HCT116 (cell line): ENCODE measurements at regions not wholly inside any gene's neighbourhood (a gene's known extent, or its start where the extent isn't known, plus 50 kb on each side); places are given as distances from the start of the nearest gene placed in this dataset.

ENCODE experiments used
- ATAC-seq: fragments of 200-7000 bp; cut with Tn5 transposase; 2 replicates; pipeline ENCODE4 v1.9.1; 2020; ENCODE audit warnings: mild to moderate bottlenecking, moderate library complexity
- BruUV-seq: library from RNA; stranded (reverse); fragments of 400-500 nt; replicated peaks from 2 replicates; lab custom pipeline; 2021; lab: Mats Ljungman, UMichigan
- CTCF ChIA-PET: fragments of 300-600 bp; sonication (Branson Sonifier 250); formaldehyde crosslinking; loops from one replicate; lab custom pipeline; 2021; ENCODE audit warnings: antibody characterized with exemption; lab: Charles Lee
- POLR2A ChIA-PET: fragments of 300-600, 350-600 bp; sonication (Branson Sonifier 250); formaldehyde crosslinking; loops from one replicate; lab custom pipeline; 2021; ENCODE audit warnings: antibody characterized with exemption; lab: Charles Lee
- RAD21 ChIA-PET, 2 experiments: fragments of 300-600 bp; sonication (Branson Sonifier 250); formaldehyde crosslinking; loops; one replicate each; lab custom pipeline; 2023; ENCODE audit warnings: low total read pairs in 2 of 2; ENCODE audit not compliant: uncharacterized antibody in 2 of 2, unreplicated experiment in 2 of 2, low non-redundant PET in 1 of 2; lab: Charles Lee
- DNase-seq: peaks from one replicate; pipeline ENCODE4 v3.0.0-alpha.2; 2010; ENCODE audit warnings: low read depth, low spot score
- H2AFZ ChIP-seq: fragments of 200-600 bp; shearing (Covaris generic), sonication (generic); 2 replicates; pipeline ENCODE4 v1.6.1; 2017; ENCODE audit warnings: low read depth, mixed run types, mixed read lengths, antibody characterized with exemption, low read length; ENCODE audit not compliant: poor library complexity, severe bottlenecking
- H3K27ac ChIP-seq: 2 replicates; pipeline ENCODE4 v1.5.1; 2012; ENCODE audit warnings: low read depth, low read length
- H3K27me3 ChIP-seq: fragments of 200-600 bp; sonication (generic); 2 replicates; pipeline ENCODE4 v1.6.1; 2016; ENCODE audit warnings: mixed run types, low read length, mixed read lengths; ENCODE audit not compliant: insufficient read depth
- H3K36me3 ChIP-seq, 2 experiments: fragments of 200-500 bp in 1 of 2; fragments of 200-600 bp in 1 of 2; sonication (Bioruptor generic) in 1 of 2; sonication (generic) in 1 of 2; 2 replicates each; pipeline versions ENCODE4 v1.5.1 to v1.6.1; 2014 to 2016; ENCODE audit warnings: low read length in 2 of 2, inconsistent platforms in 1 of 2, mixed read lengths in 1 of 2, mixed run types in 1 of 2; ENCODE audit not compliant: insufficient read depth in 2 of 2, control insufficient read depth in 1 of 2
- H3K4me1 ChIP-seq, 2 experiments: fragments of 200-600 bp in 1 of 2; sonication (generic) in 1 of 2; 2 replicates each; pipeline versions ENCODE4 v1.5.1 to v1.6.1; 2012 to 2017; ENCODE audit warnings: low read length in 2 of 2, inconsistent platforms in 1 of 2, mild to moderate bottlenecking in 1 of 2, mixed read lengths in 1 of 2, mixed run types in 1 of 2, moderate library complexity in 1 of 2; ENCODE audit not compliant: insufficient read depth in 2 of 2, control insufficient read depth in 1 of 2
- H3K4me2 ChIP-seq: fragments of 200-600 bp; sonication (generic); 2 replicates; pipeline ENCODE4 v1.6.1; 2017; ENCODE audit warnings: mixed run types, low read length, mixed read lengths
- H3K4me3 ChIP-seq, 2 experiments: fragments of 200-600 bp in 1 of 2; sonication (generic) in 1 of 2; replicated peaks in 1 of 2; 2 replicates each; pipeline ENCODE4 v1.5.1; 2011 to 2016; ENCODE audit warnings: low read length in 2 of 2, control low read depth in 1 of 2, low read depth in 1 of 2, mild to moderate bottlenecking in 1 of 2, mixed read lengths in 1 of 2, mixed run types in 1 of 2
- H3K79me2 ChIP-seq: fragments of 200-600 bp; sonication (generic); 2 replicates; pipeline ENCODE4 v1.6.1; 2017; ENCODE audit warnings: mild to moderate bottlenecking, mixed run types, low read length, moderate library complexity, mixed read lengths; ENCODE audit not compliant: insufficient read depth
- H3K9ac ChIP-seq: fragments of 200-600 bp; sonication (generic); 2 replicates; pipeline ENCODE4 v1.6.1; 2016; ENCODE audit warnings: low read length, mixed read lengths
- H3K9me2 ChIP-seq: fragments of 200-600 bp; sonication (generic), shearing (Covaris generic); 2 replicates; pipeline ENCODE4 v1.6.1; 2017; ENCODE audit warnings: mixed run types, mild to moderate bottlenecking, moderate library complexity; ENCODE audit not compliant: insufficient read depth
- H3K9me3 ChIP-seq, 2 experiments: fragments of 200-500 bp in 1 of 2; fragments of 200-600 bp in 1 of 2; sonication (Bioruptor generic) in 1 of 2; sonication (generic) in 1 of 2; 2 replicates each; pipeline ENCODE4 v1.6.1; 2014 to 2017; ENCODE audit warnings: low read length in 2 of 2, mixed read lengths in 2 of 2, inconsistent platforms in 1 of 2, low read depth in 1 of 2, mild to moderate bottlenecking in 1 of 2, mixed run types in 1 of 2, moderate library complexity in 1 of 2; ENCODE audit not compliant: control insufficient read depth in 1 of 2, insufficient read depth in 1 of 2
- H4K20me1 ChIP-seq: fragments of 200-600 bp; sonication (generic), shearing (Covaris generic); 2 replicates; pipeline ENCODE4 v1.6.1; 2017; ENCODE audit warnings: mixed run types, mild to moderate bottlenecking, moderate library complexity; ENCODE audit not compliant: insufficient read depth
- ATF3 ChIP-seq: IDR thresholded peaks from 2 replicates; pipeline ENCODE4 v1.6.1; 2012
- CEBPB ChIP-seq: IDR thresholded peaks from 2 replicates; pipeline ENCODE4 v1.6.1; 2012; ENCODE audit warnings: low read depth
- CTCF ChIP-seq, 3 experiments: fragments of 200-600 bp in 1 of 3; sonication (generic) in 1 of 3; IDR thresholded peaks in 2 of 3; conservative IDR thresholded peaks in 1 of 3; 2 replicates each; pipeline ENCODE4 v1.5.1; 2012 to 2017; ENCODE audit warnings: low read depth in 2 of 3, low read length in 2 of 3, antibody characterized with exemption in 1 of 3, borderline replicate concordance in 1 of 3, control low read depth in 1 of 3, mild to moderate bottlenecking in 1 of 3, mixed read lengths in 1 of 3, mixed run types in 1 of 3, moderate library complexity in 1 of 3; ENCODE audit not compliant: insufficient read depth in 1 of 3
- ELF1 ChIP-seq: IDR thresholded peaks from 2 replicates; pipeline ENCODE4 v1.6.1; 2012; ENCODE audit warnings: low read depth, borderline replicate concordance
- EZH2phosphoT487 ChIP-seq: fragments of 200-600 bp; IDR thresholded peaks from 2 replicates; pipeline ENCODE4 v1.6.1; 2018; ENCODE audit warnings: antibody characterized with exemption, borderline replicate concordance
- JUND ChIP-seq: IDR thresholded peaks from 2 replicates; pipeline ENCODE4 v1.6.1; 2012
- POLR2A ChIP-seq: IDR thresholded peaks from 2 replicates; pipeline ENCODE4 v1.7.0; 2011; ENCODE audit warnings: borderline replicate concordance; ENCODE audit not compliant: insufficient read depth, insufficient read length; ENCODE audit errors: extremely low read depth
- RAD21 ChIP-seq: IDR thresholded peaks from 2 replicates; pipeline ENCODE4 v1.6.1; 2012; ENCODE audit warnings: low read depth, mild to moderate bottlenecking
- REST ChIP-seq: IDR thresholded peaks from 2 replicates; pipeline ENCODE4 v1.6.1; 2012; ENCODE audit warnings: low read depth
- SIN3A ChIP-seq: IDR thresholded peaks from 2 replicates; pipeline ENCODE4 v1.6.1; 2012; ENCODE audit warnings: low read depth
- SP1 ChIP-seq: IDR thresholded peaks from 2 replicates; pipeline ENCODE4 v1.6.1; 2012; ENCODE audit warnings: low read depth
- TCF7L2 ChIP-seq: IDR thresholded peaks from 2 replicates; pipeline ENCODE4 v1.7.0; 2011; ENCODE audit warnings: borderline replicate concordance, inconsistent platforms; ENCODE audit not compliant: insufficient read depth, insufficient read length; ENCODE audit errors: extremely low read depth
- YY1 ChIP-seq: IDR thresholded peaks from 2 replicates; pipeline ENCODE4 v1.6.1; 2011; ENCODE audit warnings: low read length, low read depth, moderate library complexity, mild to moderate bottlenecking; ENCODE audit not compliant: insufficient replicate concordance; ENCODE audit errors: extremely low read depth
- ZBTB33 ChIP-seq: IDR thresholded peaks from 2 replicates; pipeline ENCODE4 v1.6.1; 2011; ENCODE audit warnings: mild to moderate bottlenecking, low read length, moderate library complexity; ENCODE audit not compliant: insufficient replicate concordance; ENCODE audit errors: extremely low read depth
- ZNF274 ChIP-seq: fragments of 200-500 bp; sonication (Bioruptor generic); IDR thresholded peaks from 2 replicates; pipeline ENCODE4 v1.6.1; 2014; ENCODE audit warnings: mild to moderate bottlenecking, low read depth, low read length, inconsistent platforms
- intact Hi-C: fragments of 100-400 bp; cut with micrococcal nuclease; formaldehyde crosslinking; loops from 2 replicates; pipeline ENCODE4 v1.10.0; 2022

GRCh38 chr17:34055606-34056005 lies 199.5 kb upstream of the CCL2 start (continued):
- TF ChIP-seq TCF7L2, result no peak
- TF ChIP-seq YY1, result no peak
- no peak for TF ChIP-seq ATF3
- no peak for TF ChIP-seq EZH2phosphoT487
- TF ChIP-seq ZNF274, result no peak
- no peak for TF ChIP-seq CEBPB

GRCh38 chr17:34059423-34060220 lies 195.5 kb upstream of the CCL2 start:
- ATAC-seq, result no peak
- ChIA-PET RAD21 (no interaction called here), POLR2A (no interaction called here), CTCF (no interaction called here)
- no peak overlapping the region for H3K27ac ChIP-seq
- DNase-seq, result no peak
- H3K9me2 ChIP-seq, result no peaks in the 10 kb centered on the region
- no peaks in the 10 kb centered on the region for H3K79me2 ChIP-seq
- H3K36me3 ChIP-seq, result no peaks in the 10 kb centered on the region
- H2AFZ ChIP-seq, result no peak overlapping the region
- BruUV-seq, result no TSS peak
- no peaks in the 10 kb centered on the region for H4K20me1 ChIP-seq
- H3K4me1 ChIP-seq, result no peaks in the 10 kb centered on the region
- H3K9me3 ChIP-seq, result peaks cover 0 to 14% of the 10 kb centered on the region in 2 experiments; a peak in 1 of 4 replicates
- H3K9ac ChIP-seq, result no peak overlapping the region
- no peak overlapping the region for H3K4me2 ChIP-seq
- intact Hi-C loops, result no loop called here
- H3K27me3 ChIP-seq, result no peaks in the 10 kb centered on the region
- H3K4me3 ChIP-seq, result no peak overlapping the region
- TF ChIP-seq RAD21 (no peak), CEBPB (no peak), ATF3 (no peak), REST (no peak), SIN3A (no peak), YY1 (no peak), POLR2A (no peak), ELF1 (no peak), EZH2phosphoT487 (no peak), SP1 (no peak), CTCF (IDR thresholded peaks at IDR 0.05 in 2 of 3, conservative IDR thresholded peaks at IDR 0.05 in 1 of 3; ENCODE audit: borderline replicate concordance in 1 of 3, insufficient read depth in 1 of 3, low read depth in 2 of 3, low read length in 2 of 3) (no peak), JUND (no peak), ZBTB33 (no peak)
